Calu3 (cell line): ENCODE measurements at regions not wholly inside any gene's neighbourhood (a gene's known extent, or its start where the extent isn't known, plus 50 kb on each side); places are given as distances from the start of the nearest gene placed in this dataset.

Source experiments
- BruUV-seq: library from RNA; stranded (reverse); fragments of 400-500 nt; replicated peaks from 2 replicates; lab custom pipeline; 2021; lab: Mats Ljungman, UMichigan
- CTCF ChIA-PET: fragments of 300-600 bp; sonication (Branson Sonifier 250); formaldehyde crosslinking; loops from one replicate; lab custom pipeline; 2022; ENCODE audit warnings: antibody characterized with exemption; lab: Charles Lee
- DNase-seq: peaks from one replicate; pipeline ENCODE4 v3.0.0; 2022
- H3K27ac Mint-ChIP-seq: one replicate; pipeline ENCODE4 v1.8.0; 2022; ENCODE audit warnings: mixed read lengths; ENCODE audit not compliant: unreplicated experiment
- H3K27me3 Mint-ChIP-seq: one replicate; pipeline ENCODE4 v1.8.0; 2022; ENCODE audit warnings: mixed read lengths; ENCODE audit not compliant: unreplicated experiment
- H3K36me3 Mint-ChIP-seq: one replicate; pipeline ENCODE4 v1.8.0; 2022; ENCODE audit warnings: mild to moderate bottlenecking, moderate library complexity, mixed read lengths; ENCODE audit not compliant: insufficient read depth, unreplicated experiment
- H3K4me1 Mint-ChIP-seq: one replicate; pipeline ENCODE4 v1.8.0; 2022; ENCODE audit warnings: mild to moderate bottlenecking, low read depth, mixed read lengths; ENCODE audit not compliant: unreplicated experiment
- H3K4me3 Mint-ChIP-seq: one replicate; pipeline ENCODE4 v1.8.0; 2022; ENCODE audit warnings: mild to moderate bottlenecking, low read depth, moderate library complexity, mixed read lengths; ENCODE audit not compliant: unreplicated experiment
- H3K9me3 Mint-ChIP-seq: one replicate; pipeline ENCODE4 v1.8.0; 2022; ENCODE audit warnings: low read depth, mixed read lengths; ENCODE audit not compliant: unreplicated experiment
- CTCF ChIP-seq: fragments of 200-600 bp; IDR thresholded peaks from one replicate; pipeline ENCODE4 v1.8.0; 2022; ENCODE audit warnings: antibody characterized with exemption; ENCODE audit not compliant: unreplicated experiment
- intact Hi-C: fragments of 100-400 bp; cut with micrococcal nuclease; formaldehyde crosslinking; loops from one replicate; pipeline ENCODE4 v1.10.0; 2022; ENCODE audit not compliant: unreplicated experiment

GRCh38 chr1:199913318-199913717, 114.2 kb upstream of the NR5A2 start:
- intact Hi-C loops = no loop called here
- BruUV-seq = no TSS peak
- no peak overlapping the region for H3K4me3 Mint-ChIP-seq
- no peaks in the 10 kb centered on the region for H3K9me3 Mint-ChIP-seq
- peaks cover 4% of the 10 kb centered on the region for H3K36me3 Mint-ChIP-seq
- H3K27me3 Mint-ChIP-seq = no peaks in the 10 kb centered on the region
- no peak for DNase-seq
- TF ChIP-seq CTCF = no peak
- no peak overlapping the region for H3K27ac Mint-ChIP-seq
- CTCF ChIA-PET = interaction anchor here (0.5 to 0.7 kb wide), 2 partner anchors 11 to 849 kb away, joined by 3 to 4 read pairs; no protein-coding TSS in a partner anchor
- peaks cover 13% of the 10 kb centered on the region for H3K4me1 Mint-ChIP-seq

GRCh38 chr1:199914546-199914945, 113.0 kb upstream of the NR5A2 start:
- H3K4me3 Mint-ChIP-seq = no peak overlapping the region
- no peaks in the 10 kb centered on the region for H3K27me3 Mint-ChIP-seq
- DNase-seq = no peak
- H3K4me1 Mint-ChIP-seq = peaks cover 2% of the 10 kb centered on the region
- H3K36me3 Mint-ChIP-seq = peaks cover under 1% of the 10 kb centered on the region
- CTCF ChIA-PET = interaction anchor here (0.6 kb wide), 1 partner anchor 311 kb away, joined by 3 read pairs; no protein-coding TSS in a partner anchor
- H3K9me3 Mint-ChIP-seq = no peaks in the 10 kb centered on the region
- intact Hi-C loops = no loop called here
- no TSS peak for BruUV-seq
- no peak for TF ChIP-seq CTCF
- no peak overlapping the region for H3K27ac Mint-ChIP-seq

GRCh38 chr1:199918196-199918769, 109.2 kb upstream of the NR5A2 start:
- Mint-ChIP-seq H3K27me3 (no peaks in the 10 kb centered on the region), H3K4me1 (no peaks in the 10 kb centered on the region), H3K36me3 (no peaks in the 10 kb centered on the region), H3K27ac (no peak overlapping the region), H3K9me3 (no peaks in the 10 kb centered on the region), H3K4me3 (no peak overlapping the region)
- intact Hi-C loops = no loop called here
- no peak for TF ChIP-seq CTCF
- CTCF ChIA-PET = no interaction called here
- no peak for DNase-seq
- no TSS peak for BruUV-seq

GRCh38 chr1:199920635-199921034, 106.9 kb upstream of the NR5A2 start:
- CTCF ChIA-PET = no interaction called here
- no peaks in the 10 kb centered on the region for H3K27me3 Mint-ChIP-seq

More at GRCh38 chr1:199920635-199921034, 106.9 kb upstream of the NR5A2 start:
- H3K4me3 Mint-ChIP-seq = no peak overlapping the region
- intact Hi-C loops = no loop called here
- H3K4me1 Mint-ChIP-seq = no peaks in the 10 kb centered on the region
- no peak for DNase-seq
- no TSS peak for BruUV-seq
- no peak for TF ChIP-seq CTCF
- H3K9me3 Mint-ChIP-seq = no peaks in the 10 kb centered on the region
- no peak overlapping the region for H3K27ac Mint-ChIP-seq
- H3K36me3 Mint-ChIP-seq = no peaks in the 10 kb centered on the region
